ENCODE measurements at regions not wholly inside any gene's neighbourhood (a gene's known extent, or its start where the extent isn't known, plus 50 kb on each side); places are given as distances from the start of the nearest gene placed in this dataset.

DNA sequence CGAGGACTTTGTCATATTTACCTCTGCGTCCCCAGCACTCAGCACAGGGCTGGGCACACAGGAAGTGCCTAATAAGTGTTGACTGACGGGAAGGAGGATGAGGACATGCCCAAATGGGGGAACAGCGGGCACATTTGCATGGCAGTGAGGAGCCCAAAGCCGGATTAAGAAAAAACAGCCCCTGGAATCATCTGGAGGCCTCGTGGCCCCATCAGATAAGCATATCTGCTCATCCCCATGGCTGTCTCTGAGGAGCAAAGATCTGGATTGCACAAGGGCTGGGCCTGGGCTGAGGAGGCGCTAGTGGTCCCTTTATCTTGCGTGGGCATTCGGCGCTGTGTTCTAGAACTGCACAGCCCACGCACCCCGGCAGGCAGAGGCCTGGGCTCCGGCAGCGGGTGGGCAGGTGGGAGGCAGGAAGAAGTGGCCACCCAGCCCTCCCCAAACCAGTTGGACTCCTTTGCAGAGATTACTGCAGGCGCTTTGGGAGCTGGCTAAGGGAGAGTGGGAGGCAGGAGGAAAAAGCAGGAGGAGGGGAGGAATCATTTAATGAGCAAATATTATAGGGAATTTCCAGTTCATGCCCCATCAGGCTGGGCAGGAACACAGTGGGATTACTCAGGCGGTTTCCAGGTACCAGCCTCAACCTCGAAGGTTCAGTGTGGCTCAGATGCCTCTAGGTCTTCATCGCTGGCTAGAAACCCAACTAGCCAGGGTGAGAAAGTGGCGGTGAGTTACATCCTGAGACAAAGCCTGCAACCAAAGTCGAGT is 108.1 kb downstream of the CEBPB start:
- DNase-seq (ENCODE audit: low read depth in 2 of 2): no peak

- no peak for DNase-seq (ENCODE audit: low read depth in 2 of 2)
These were observed 108.6 kb downstream of the CEBPB start for GRCh38 chr20:50299325-50299629.

DNA sequence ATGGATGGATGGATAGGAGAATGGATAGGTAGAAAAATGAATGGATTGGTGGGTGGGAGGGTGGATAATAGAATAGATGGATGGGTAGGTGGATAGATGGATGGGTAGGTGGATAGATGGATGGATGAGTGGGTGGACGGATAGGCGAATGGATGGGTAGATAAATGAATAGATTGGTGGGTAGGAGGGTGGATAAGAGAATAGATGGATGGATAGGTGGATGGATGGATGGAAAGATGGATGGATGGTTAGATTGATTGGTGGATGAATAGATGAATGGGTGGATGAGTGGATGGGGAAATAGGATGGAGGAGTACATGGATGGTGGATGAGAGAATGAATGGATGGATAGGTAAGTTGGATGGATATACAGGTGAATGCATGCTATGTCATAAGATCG is 110.5 kb downstream of the CEBPB start:
- DNase-seq (ENCODE audit: low read depth in 2 of 2): no peak

GRCh38 chr20:50301712-50302111 is 111.1 kb downstream of the CEBPB start:
- DNase-seq (ENCODE audit: low read depth in 2 of 2): no peak

- DNase-seq (ENCODE audit: low read depth in 2 of 2): no peak
These were observed 111.9 kb downstream of the CEBPB start for GRCh38 chr20:50302341-50303057.

DNA sequence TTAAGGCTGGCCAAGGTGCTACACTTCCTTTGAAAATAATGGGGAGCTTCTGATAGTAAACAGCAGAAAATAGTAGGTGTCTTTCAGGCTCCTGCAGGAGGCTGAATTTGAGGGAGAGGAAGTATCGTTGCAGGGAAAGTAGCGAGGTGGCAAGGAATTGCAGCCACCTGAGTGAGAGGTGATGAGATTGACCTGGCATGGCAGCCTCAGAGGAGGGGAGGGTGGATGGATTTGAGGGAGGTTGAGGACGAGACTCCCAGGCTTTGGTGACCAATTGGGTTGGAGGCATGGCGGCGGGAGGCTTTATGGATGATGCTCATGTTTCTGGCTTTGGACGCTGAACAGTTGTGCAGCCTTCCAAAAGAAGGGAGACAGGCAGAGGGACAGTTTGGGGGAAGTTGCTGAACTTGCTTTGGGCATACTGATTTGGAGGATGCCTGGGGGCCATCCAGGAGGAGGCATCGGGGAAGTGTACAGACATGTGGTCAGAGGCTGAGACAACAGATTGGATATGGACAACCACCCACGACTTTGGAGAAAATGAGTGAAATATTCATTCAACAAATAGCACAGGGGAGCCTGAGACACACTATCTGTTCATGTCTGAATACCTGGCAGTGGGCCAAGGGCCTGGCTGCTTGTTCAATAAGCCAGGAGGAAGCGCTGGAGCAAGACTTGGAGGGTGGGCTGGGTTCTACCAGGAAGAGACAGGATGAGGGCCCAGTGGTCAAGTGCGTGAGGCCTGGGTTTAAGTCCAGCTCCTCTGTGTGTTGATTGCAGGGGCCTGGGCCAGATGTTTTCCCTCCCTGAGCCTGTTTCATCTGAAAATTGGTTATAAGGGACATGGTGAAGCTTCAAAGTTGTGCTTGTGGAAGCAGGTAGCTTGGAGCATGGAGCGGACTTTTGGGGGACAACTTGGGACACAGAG is 113.2 kb downstream of the CEBPB start:
- no peak for DNase-seq (ENCODE audit: low read depth in 2 of 2)

- DNase-seq (ENCODE audit: low read depth in 2 of 2): no peak
These were observed 113.8 kb downstream of the CEBPB start for GRCh38 chr20:50304501-50304856.

DNA sequence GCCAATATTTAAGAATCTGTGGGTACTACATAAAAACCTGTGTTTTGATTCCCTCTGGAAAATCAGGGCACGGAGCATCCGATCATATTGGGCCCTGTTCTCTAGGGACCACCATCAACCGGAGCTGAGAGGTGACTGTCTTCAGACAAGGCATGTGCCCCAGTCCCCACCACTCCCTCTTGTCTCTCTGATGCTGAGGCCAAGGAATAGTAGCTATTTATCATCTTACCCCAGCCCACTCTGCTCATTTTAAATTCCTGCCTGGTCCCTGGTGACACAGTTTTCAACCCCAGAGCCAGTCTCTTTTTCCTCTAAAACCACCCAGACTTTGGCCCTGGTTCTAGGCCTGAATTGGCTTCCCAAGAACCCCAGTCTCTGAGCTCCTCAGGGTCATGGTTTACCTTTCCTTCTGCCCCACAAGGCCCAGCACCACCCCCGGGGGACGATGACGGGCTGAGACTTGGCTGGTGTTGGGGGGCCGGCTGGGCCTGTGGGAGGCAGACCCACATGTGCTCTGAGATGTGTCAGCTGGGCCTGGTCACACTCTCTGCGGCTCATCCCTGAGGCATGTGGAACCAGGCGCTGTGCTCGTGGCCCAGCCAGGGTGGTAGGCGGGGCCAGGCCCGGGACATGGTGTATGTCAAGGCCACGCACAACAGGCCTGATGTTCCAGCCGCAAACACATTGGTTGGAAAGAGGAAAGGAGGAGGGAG is 114.4 kb downstream of the CEBPB start:
- DNase-seq (ENCODE audit: low read depth in 2 of 2): no peak

- no peak for DNase-seq (ENCODE audit: low read depth in 2 of 2)
These were observed 115.2 kb downstream of the CEBPB start for GRCh38 chr20:50305636-50306477.

DNA sequence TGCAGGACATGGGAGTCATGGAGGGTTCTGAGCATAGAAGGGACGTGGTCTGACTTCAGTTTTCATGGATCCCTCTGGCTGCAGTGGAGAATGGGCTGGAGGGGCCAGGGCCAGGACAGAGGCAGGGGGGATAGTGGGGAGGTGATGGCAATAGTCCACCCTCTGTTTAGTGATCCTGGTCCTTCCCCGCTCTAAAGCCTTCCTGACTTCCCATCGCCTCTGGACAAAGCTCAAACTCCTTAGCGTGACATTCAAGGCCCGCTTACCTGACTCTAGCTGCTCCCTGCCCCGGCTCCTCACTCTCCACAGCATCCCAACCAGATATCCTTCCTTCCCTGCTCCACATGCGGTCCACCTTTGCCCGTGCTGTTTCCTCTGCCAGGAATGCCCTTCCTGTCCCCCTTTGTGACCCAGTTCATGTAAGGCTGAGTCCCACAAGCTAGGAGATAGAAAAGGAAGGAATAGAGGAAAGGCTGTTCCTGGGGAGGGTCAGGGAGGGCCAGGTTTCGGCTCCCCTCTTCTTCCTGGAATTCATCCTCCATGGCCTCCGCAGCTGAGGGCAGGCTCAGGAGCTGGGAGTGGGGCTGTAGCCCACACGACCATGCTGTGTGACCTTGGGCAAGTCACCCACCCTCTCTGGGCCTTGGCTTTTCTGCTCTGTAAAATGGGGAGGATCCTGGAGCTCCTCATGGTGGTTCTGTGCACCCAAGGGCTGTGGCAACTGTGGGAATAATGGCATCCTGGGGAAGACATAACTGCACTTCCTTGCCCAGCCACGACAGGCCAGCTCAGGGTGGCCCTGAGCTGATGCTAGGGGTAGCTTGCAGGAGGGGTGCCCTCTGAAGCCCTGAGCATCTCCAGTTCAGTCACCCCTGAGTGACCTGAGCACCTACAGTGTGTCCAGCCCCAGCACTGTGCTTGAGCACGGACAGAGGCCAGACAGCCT is 116.1 kb downstream of the CEBPB start:
- no peak for DNase-seq (ENCODE audit: low read depth in 2 of 2)

DNA sequence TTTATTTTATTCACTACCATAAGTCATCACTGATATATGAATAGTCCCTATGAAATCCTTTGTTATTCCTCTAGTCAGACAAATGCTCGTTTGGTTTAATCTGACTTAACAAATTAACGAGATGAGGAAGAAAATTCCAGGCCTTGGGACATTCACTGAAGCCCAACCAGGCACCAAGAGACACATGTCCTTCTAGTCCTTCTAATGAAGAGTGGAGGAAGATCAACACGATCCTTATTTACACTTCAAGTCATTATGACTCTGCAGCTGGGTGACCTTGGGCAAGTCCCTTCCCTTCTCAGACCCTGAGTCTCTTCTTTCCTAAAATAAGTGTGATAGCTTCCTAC is 117.5 kb downstream of the CEBPB start:
- DNase-seq (ENCODE audit: low read depth in 2 of 2): no peak

DNA sequence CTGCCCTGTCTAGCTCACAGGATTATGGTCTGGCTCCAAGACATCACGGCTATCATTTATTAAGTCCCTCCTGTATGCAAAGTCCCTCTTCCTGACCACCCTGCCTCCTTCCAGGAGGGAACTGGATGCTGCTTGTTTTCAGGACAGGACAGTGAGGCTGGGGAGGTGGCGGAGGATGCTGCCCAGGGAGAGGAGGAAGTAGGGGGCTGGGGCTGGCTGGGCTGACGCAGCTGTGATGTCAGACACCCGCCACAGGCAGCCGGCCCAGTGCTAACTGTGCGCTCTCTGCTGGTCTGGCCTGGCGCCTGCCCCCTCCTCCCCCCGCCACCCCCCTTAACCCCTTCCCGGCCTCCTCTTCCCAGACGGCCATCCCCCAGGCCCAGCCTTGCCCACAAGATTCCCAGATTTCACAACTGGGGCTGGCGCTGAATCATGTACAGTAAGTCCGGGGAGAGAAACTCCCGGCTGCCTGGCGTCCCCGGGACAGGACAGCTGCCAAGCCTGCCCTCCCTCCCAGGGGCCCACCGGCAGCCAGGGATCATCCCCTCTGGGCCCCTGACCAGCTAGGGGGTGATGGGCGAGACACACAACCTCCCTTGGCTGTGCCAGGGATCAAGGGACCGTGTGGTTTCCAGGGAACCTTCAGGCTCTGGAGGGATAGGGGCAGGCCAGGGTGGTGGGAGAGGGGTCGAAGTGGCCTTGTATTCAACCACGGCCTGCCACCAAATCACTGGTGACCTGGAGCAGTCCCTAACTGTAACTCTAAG is 118.1 kb downstream of the CEBPB start:
- no peak for DNase-seq (ENCODE audit: low read depth in 2 of 2)

GRCh38 chr20:50309280-50309763 is 118.7 kb downstream of the CEBPB start:
- DNase-seq (ENCODE audit: low read depth in 2 of 2): no peak

DNA sequence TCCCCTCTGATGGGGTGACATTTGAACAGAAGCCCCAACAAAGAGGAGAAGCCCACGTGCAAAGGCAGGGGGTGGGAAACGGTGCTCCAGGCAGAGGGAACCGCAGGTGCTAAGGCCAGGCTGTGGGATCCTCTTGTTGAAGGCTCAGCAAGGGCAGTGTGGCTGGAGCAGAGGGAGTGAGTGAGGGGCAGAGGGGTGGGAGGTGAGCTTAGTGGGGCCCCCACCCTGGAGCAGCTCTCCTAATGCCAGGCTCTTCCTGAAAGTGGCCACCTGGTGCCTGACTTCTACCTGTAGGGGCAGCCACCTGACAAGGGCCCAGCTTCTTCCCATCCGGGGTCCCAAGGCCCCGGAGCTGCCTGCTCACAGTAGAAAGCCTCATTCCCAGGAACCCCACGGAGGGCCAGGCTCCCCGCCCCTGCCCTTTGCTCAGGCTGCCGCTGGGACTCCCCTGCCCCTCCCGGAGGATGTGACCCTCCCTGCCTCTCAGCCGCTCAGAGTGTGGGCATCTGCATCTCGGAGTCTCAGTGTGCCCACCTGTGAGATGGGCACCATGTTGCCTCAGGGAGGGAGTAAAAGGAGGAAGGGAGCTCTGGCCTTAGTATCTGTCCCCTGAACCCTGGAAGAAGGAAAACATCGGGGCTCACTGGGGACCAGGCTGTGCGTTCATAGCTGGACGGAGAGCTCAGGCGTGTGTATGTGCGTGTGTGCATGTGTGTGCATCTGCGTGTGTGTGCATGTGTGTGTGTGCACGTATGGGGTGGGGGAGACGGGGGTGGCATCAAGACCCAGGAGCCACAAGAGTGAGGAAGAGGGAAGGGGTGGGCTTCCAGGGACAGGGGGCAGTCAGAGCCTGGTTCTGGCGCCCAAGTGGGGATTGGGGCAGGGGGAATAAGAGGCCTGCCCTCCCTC is 119.4 kb downstream of the CEBPB start:
- DNase-seq (ENCODE audit: low read depth in 2 of 2): no peak

GRCh38 chr20:50310673-50311051 is 120.0 kb downstream of the CEBPB start:
- DNase-seq (ENCODE audit: low read depth in 2 of 2): no peak

- DNase-seq (ENCODE audit: low read depth in 2 of 2): no peak
These were observed 120.8 kb downstream of the CEBPB start for GRCh38 chr20:50311308-50312001.

DNA sequence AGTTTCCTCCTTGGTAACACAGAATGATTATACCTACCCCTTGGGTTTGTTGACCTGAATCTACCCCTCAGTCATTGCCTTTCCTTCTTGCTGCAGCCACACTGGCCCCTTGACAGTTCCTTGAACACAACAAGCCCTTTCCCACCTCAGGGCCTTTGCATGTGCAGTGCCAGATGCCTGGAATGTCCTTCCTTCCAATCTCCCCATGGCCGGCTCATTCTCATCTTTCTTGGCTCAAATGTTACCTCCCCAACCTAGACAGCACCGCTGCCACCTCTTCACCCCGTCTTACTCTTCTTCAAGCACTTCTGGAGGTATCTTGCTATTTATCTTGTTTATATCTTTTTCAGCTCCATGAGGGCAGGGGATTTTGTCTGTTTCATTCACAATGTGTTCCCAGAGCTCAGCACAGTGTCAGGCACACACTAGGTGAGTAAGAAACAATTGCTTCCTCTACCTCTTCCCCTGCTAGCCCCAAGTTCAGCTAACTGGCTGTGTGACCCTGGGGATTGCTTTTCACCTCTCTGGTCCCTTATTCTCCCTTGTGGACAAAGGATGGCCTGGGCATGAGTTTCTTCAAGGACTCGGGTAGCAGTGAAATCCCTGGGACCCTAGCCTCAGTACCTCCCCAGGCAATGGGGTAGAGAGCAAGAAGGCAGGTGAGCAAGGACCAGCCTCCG is 121.5 kb downstream of the CEBPB start:
- DNase-seq (ENCODE audit: low read depth in 2 of 2): no peak

Measured in stimulated activated CD8-positive, alpha-beta memory T cell treated with anti-CD3 and anti-CD28 coated beads, Interleukin-7, amount 100 ng/mL, for 1 hour (primary cell).